HAP-1 (cell line): ENCODE measurements at regions not wholly inside any gene's neighbourhood (a gene's known extent, or its start where the extent isn't known, plus 50 kb on each side); places are given as distances from the start of the nearest gene placed in this dataset.
"Not testable (repeated sequence)": the region's sequence is repeated elsewhere in the genome, so short reads cannot be mapped to it uniquely, and the experiment has no call there.

Source experiments
- DNase-seq, 2 experiments: peaks; one replicate each; pipeline ENCODE4 v3.0.0-alpha.2; 2016 to 2020; ENCODE audit warnings: low spot score in 2 of 2
- H3K27me3 ChIP-seq: fragments of 250-450 bp; sonication (Bioruptor Pico); 2 replicates; pipeline ENCODE4 v1.5.1; 2020; ENCODE audit warnings: low read depth, mild to moderate bottlenecking, moderate library complexity
- H3K36me3 ChIP-seq: fragments of 250-450 bp; sonication (Bioruptor Pico); replicated peaks from 2 replicates; pipeline ENCODE4 v1.5.1; 2020; ENCODE audit warnings: mild to moderate bottlenecking
- H3K4me1 ChIP-seq: fragments of 250-450 bp; sonication (Bioruptor Pico); 2 replicates; pipeline ENCODE4 v1.5.1; 2020; ENCODE audit warnings: mild to moderate bottlenecking
- H3K4me3 ChIP-seq: fragments of 250-450 bp; sonication (Bioruptor Pico); 2 replicates; pipeline ENCODE4 v1.5.1; 2020; ENCODE audit warnings: mild to moderate bottlenecking, moderate library complexity
- H3K9me3 ChIP-seq: fragments of 250-450 bp; sonication (Bioruptor Pico); 2 replicates; pipeline ENCODE4 v1.5.1; 2020; ENCODE audit warnings: mild to moderate bottlenecking, moderate library complexity
- in situ Hi-C: fragments of 300-500 bp; cut with MboI; formaldehyde crosslinking; loops from 3 replicates; pipeline ENCODE4 v1.14.3; 2020; ENCODE audit warnings: low sequenced_read_pairs, inconsistent platforms, mixed read lengths

DNA sequence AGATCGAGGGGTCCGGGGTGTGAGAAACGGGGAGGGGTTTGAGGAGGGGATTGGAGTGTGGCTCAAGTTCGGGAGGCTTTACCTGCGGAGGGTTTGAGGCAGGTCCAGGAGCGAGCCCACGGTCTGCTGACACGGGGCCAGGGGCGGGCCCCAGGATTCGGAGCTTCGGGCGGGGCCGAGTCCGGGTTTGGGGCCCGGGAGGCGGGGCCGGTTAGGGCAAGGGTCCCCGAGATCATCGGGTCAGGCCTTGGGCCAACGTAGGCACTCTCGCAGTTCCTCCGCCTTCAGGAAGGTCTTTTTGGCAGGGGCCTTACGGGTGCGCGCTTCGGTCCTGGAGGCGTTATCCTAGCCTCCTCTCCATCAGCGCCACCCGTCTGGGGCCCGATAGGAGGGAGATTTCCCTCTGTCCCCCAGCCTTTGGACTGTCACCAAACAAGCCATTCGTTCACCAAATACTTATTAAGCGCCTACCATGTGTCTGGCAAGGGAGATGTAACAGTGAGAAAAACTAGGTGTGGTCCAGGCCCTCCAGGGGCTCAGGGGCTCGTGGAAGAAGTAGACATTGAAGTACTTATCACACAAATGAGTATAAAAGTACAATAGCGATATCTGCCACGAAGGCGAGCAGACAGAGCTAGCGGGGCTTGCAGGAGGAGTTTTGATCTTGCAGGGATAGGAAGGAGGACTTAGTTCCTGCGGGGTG, 190.1 kb downstream of the ADRA2C start:
- DNase-seq, in situ Hi-C loops, H3K27me3 ChIP-seq, H3K4me1 ChIP-seq, H3K36me3 ChIP-seq, H3K9me3 ChIP-seq: not testable (repeated sequence)
- H3K4me3 ChIP-seq, result peak overlapping the region; percentile 16

DNA sequence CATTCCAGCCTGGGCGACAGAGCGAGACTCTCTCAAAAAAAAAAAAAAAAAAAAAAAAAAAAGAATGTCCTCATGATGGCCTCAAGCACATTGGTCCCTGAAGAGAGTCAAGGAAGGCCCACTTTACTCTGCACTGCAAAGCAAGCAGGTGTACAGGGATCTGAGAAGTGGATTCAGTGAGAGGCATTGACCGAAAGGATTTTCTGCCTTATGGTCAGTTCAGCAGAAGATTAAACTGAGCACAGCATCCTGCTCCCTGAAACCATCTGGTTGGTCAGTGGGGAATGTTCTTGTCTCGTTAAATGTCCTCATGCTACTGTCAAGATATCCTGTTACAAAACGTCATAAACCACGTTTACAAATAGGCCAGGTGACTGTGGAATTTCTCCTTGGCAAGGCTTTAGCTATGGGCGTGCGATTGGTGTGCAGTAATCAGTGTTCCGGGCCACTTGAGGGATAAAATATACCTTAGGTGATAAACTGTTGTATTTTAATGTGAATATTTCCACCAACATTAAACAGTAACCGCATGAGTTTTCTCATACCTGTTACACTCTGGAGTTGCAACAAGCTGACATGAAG, 195.0 kb downstream of the ADRA2C start:
- H3K27me3 ChIP-seq, H3K4me3 ChIP-seq, H3K9me3 ChIP-seq, in situ Hi-C loops, H3K36me3 ChIP-seq, DNase-seq, H3K4me1 ChIP-seq: not testable (repeated sequence)

DNA sequence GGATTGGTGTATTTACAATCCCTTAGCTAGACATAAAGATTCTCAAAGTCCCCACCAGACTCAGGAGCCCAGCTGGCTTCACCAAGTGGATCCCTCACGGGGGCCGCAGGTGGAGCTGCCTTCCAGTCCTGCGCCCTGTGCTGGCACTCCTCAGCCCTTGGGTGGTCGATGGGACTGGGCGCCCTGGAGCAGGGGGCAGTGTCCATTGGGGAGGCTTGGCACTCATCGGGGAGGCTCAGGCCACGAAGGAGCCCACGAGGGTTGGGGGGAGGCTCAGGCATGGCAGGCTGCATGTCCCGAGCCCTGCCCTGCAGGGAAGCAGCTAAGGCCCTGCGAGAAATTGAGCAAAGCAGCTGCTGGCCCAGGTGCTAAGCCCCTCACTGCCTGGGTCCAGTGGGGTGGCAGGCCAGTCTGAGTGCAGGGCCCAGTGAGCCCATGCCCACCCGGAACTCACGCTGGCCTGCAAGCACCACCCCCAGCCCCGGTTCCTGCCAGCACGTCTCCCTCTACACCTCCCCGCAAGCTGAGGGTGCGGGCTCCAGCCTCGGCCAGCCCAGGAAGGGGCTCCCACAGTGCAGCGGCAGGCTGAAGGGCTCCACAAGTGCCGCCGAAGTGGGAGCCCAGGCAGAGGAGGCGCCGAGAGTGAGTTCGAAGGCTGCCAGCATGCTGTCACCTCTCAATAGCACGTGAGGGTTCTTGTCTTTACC, 198.5 kb downstream of the ADRA2C start:
- H3K4me3 ChIP-seq, H3K27me3 ChIP-seq, in situ Hi-C loops, H3K36me3 ChIP-seq, DNase-seq, H3K9me3 ChIP-seq, H3K4me1 ChIP-seq: not testable (repeated sequence)

- in situ Hi-C loops, result not testable (repeated sequence)
These were observed 201.0 kb downstream of the ADRA2C start for GRCh38 chr4:3967204-3967603.

GRCh38 chr4:3972626-3973025, 206.4 kb downstream of the ADRA2C start:
- H3K4me3 ChIP-seq, H3K9me3 ChIP-seq, H3K27me3 ChIP-seq, DNase-seq, H3K36me3 ChIP-seq, H3K4me1 ChIP-seq, in situ Hi-C loops: not testable (repeated sequence)

More at GRCh38 chr4:3967204-3967603, 201.0 kb downstream of the ADRA2C start:
- not testable (repeated sequence) for H3K4me1 ChIP-seq, H3K9me3 ChIP-seq, H3K36me3 ChIP-seq, H3K4me3 ChIP-seq, DNase-seq, H3K27me3 ChIP-seq

DNA sequence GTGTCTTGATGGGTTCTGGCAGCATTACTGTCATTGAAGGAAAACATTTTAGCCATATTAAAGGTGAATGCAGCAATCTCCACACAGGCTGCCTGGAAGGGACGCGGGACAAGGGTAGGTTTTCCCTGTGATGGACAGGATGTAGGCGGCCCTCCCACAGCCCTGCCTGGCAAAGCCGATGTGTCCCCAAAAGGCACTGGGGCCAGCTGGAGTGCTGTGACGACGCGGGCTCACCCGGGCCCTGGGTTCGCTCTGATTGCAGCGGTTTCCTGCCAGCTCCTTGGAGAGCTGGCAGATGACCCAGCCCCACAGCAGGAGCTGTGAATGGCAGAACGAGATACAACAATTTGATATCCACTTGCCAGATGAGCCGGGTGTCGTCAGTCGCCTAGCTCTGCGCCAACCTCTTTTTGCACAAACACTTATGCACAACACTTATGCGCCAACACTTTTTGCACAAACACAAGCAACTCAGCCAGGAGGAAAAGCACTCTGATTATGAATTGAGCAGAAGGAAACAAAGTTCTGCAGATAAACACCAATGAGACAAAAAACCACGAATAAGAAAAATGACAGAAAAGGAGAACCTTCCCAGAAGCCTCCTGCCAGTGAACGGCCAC, 207.5 kb downstream of the ADRA2C start:
- in situ Hi-C loops, H3K36me3 ChIP-seq, H3K9me3 ChIP-seq, H3K4me1 ChIP-seq, H3K27me3 ChIP-seq, DNase-seq, H3K4me3 ChIP-seq: not testable (repeated sequence)

- H3K4me1 ChIP-seq, H3K36me3 ChIP-seq, H3K27me3 ChIP-seq, H3K9me3 ChIP-seq, in situ Hi-C loops, H3K4me3 ChIP-seq: not testable (repeated sequence)
- peak; percentile 3 to 46 for DNase-seq
These were observed 217.4 kb downstream of the ADRA2C start for GRCh38 chr4:3983518-3984125.

- H3K9me3 ChIP-seq, H3K36me3 ChIP-seq, H3K27me3 ChIP-seq, in situ Hi-C loops, H3K4me1 ChIP-seq, H3K4me3 ChIP-seq: not testable (repeated sequence)
- peak in 1 of 2 experiments; percentile 17 for DNase-seq
These were observed 218.6 kb downstream of the ADRA2C start for GRCh38 chr4:3984796-3985195.

DNA sequence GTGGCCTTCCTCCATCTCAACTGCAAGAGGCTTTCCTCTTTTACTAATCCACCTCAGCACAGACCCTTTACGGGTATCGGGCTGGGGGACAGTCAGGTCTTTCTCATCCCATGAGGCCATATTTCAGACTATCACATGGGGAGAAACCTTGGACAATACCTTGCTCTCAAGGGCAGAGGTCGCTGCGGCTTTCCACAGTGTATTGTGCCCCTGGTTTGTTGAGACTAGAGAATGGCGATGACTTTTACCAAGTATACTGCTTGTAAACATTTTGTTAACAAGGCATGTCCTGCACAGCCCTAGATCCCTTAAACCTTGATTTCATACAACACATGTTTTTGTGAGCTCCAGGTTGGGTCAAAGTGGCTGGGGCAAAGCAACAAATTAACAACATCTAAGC, 220.2 kb downstream of the ADRA2C start:
- DNase-seq, H3K9me3 ChIP-seq, H3K4me3 ChIP-seq, in situ Hi-C loops, H3K36me3 ChIP-seq, H3K4me1 ChIP-seq, H3K27me3 ChIP-seq: not testable (repeated sequence)

DNA sequence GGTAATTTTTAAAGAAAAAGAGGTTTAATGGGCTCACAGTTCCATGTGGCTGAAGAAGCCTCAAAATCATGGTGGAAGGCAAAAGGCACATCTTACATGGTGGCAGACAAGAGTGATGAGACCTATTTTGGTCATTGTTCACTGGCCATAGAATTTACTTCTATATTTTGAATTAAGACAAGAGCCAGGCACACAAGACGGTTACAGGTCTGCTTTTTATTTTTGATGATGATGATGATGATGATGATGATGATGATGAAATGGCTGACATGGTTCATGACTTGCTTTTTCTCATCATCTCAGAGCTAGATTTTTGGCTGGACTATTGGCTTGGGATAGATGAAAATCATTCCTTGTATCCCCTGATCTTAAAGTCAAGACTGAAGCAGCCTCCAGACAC, 229.3 kb downstream of the OTOP1 start:
- H3K4me1 ChIP-seq, H3K27me3 ChIP-seq, DNase-seq, H3K36me3 ChIP-seq, in situ Hi-C loops, H3K9me3 ChIP-seq, H3K4me3 ChIP-seq: not testable (repeated sequence)

DNA sequence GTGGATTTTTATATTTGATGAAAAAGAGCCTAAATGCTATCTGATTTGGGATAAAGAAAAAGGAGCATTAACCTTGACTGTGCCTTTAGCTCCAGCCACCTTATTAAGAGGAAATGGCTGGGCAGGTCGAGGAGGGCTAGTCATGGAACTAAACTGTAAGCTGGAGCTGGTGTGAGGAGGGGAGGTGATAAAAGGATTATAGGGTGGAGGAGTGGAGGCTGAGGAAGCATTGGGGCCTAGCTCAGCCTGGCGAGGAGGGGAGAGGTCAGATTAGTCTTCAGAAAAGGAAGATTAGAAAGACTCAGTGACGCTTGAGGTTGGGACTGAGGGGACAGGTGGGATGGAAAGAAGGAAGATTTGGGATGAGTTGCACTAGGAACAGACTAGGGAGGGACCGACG, 222.7 kb downstream of the OTOP1 start:
- DNase-seq, H3K27me3 ChIP-seq, H3K36me3 ChIP-seq, H3K4me1 ChIP-seq, H3K4me3 ChIP-seq, H3K9me3 ChIP-seq, in situ Hi-C loops: not testable (repeated sequence)

DNA sequence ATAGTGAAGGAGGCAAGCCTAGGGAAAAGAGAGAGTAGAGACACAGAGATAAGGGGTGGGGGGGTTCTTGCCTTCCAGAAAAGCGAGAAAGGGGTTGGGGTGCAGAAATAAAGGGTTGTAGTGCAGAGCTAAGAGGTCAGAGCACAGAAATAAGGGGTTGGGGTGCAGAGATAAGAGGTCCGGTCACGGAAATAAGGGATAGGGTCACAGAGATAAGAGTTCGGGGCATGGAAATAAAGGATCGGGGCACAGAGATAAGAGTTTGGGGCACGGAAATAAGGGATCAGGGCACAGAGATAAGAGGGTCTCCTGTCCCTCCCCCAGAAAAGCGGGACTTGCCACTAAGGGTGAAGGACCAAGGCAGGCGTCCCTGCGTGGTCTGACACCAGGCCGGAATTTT, 222.0 kb downstream of the OTOP1 start:
- H3K9me3 ChIP-seq, in situ Hi-C loops, DNase-seq, H3K4me1 ChIP-seq, H3K4me3 ChIP-seq, H3K36me3 ChIP-seq, H3K27me3 ChIP-seq: not testable (repeated sequence)

- H3K9me3 ChIP-seq, H3K27me3 ChIP-seq, H3K4me3 ChIP-seq, DNase-seq, H3K4me1 ChIP-seq, H3K36me3 ChIP-seq, in situ Hi-C loops: not testable (repeated sequence)
These were observed 220.4 kb downstream of the OTOP1 start for GRCh38 chr4:4006356-4006755.

- H3K4me3 ChIP-seq, H3K27me3 ChIP-seq, in situ Hi-C loops, DNase-seq, H3K4me1 ChIP-seq, H3K36me3 ChIP-seq, H3K9me3 ChIP-seq: not testable (repeated sequence)
These were observed 207.7 kb downstream of the OTOP1 start for GRCh38 chr4:4019071-4019470.
